Colonic mucosa (tissue), 4 donors: ENCODE measurements at regions not wholly inside any gene's neighbourhood (a gene's known extent, or its start where the extent isn't known, plus 50 kb on each side); places are given as distances from the start of the nearest gene placed in this dataset.

Experiments
- DNase-seq: peaks from one replicate; pipeline ENCODE4 v3.0.0-alpha.2; 2020
- H3K27ac ChIP-seq: fragments of 200-600 bp; one replicate; pipeline ENCODE4 v1.8.0; 2021
- H3K27me3 ChIP-seq: fragments of 200-600 bp; one replicate; pipeline ENCODE4 v1.8.0; 2021
- H3K36me3 ChIP-seq: fragments of 200-600 bp; one replicate; pipeline ENCODE4 v1.8.0; 2021
- H3K4me1 ChIP-seq: fragments of 200-600 bp; one replicate; pipeline ENCODE4 v1.8.0; 2021; ENCODE audit warnings: mild to moderate bottlenecking
- H3K4me3 ChIP-seq: fragments of 200-600 bp; one replicate; pipeline ENCODE4 v1.8.0; 2021
- H3K9ac ChIP-seq, 2 donors: one replicate each; pipeline ENCODE4 v1.7.0; 2013; ENCODE audit warnings: control low read depth in 2 of 2, low read depth in 2 of 2, low read length in 2 of 2
- H3K9me3 ChIP-seq: fragments of 200-600 bp; one replicate; pipeline ENCODE4 v1.8.0; 2021
- intact Hi-C: fragments of 100-400 bp; cut with DNase I; formaldehyde crosslinking; loops from one replicate; pipeline ENCODE4 v1.14.1; 2022
- TF ChIP-seq, protein P1 (sequence below): fragments of 200-600 bp; IDR thresholded peaks from one replicate; pipeline ENCODE4 v1.8.0; 2022; ENCODE audit warnings: antibody characterized with exemption, mild to moderate bottlenecking
- donor health status: healthy.
- donor health status: DM: no; HTN: no; CAD: no.
- donor health status: DM: no; HTN: no; CAD: no.

- TF ChIP-seq, protein P1, sequence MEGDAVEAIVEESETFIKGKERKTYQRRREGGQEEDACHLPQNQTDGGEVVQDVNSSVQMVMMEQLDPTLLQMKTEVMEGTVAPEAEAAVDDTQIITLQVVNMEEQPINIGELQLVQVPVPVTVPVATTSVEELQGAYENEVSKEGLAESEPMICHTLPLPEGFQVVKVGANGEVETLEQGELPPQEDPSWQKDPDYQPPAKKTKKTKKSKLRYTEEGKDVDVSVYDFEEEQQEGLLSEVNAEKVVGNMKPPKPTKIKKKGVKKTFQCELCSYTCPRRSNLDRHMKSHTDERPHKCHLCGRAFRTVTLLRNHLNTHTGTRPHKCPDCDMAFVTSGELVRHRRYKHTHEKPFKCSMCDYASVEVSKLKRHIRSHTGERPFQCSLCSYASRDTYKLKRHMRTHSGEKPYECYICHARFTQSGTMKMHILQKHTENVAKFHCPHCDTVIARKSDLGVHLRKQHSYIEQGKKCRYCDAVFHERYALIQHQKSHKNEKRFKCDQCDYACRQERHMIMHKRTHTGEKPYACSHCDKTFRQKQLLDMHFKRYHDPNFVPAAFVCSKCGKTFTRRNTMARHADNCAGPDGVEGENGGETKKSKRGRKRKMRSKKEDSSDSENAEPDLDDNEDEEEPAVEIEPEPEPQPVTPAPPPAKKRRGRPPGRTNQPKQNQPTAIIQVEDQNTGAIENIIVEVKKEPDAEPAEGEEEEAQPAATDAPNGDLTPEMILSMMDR = no peak
- H3K36me3 ChIP-seq = no peaks in the 10 kb centered on the region
- intact Hi-C loops = no loop called here
- no peak for DNase-seq
- no peak overlapping the region for H3K27ac ChIP-seq
- no peak overlapping the region for H3K4me3 ChIP-seq
- H3K4me1 ChIP-seq = no peaks in the 10 kb centered on the region
- no peak overlapping the region for H3K9ac ChIP-seq
- H3K9me3 ChIP-seq = no peaks in the 10 kb centered on the region
- no peaks in the 10 kb centered on the region for H3K27me3 ChIP-seq
Observed at GRCh38 chr3:103306104-103306503, 871.3 kb downstream of the ZPLD1 start.

DNA sequence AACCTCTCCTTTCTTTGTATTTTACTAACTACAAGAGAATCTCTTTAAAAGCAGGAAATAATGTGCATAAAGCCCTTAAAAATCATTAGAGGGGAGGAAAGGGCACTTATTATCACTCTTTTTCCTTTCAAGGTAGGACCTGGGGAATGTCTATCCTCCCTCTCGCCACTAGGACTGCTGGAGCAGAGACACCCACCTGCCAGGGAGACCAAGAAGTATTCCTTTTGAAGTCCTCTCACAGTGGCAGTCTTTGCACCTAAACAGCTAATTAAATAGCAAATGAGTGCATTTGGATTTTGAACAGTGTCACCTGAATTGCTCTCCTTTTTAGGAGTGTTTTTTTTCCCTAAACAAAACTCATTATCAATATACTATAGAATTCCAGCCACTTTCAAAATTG is 874.1 kb downstream of the ZPLD1 start:
- no peaks in the 10 kb centered on the region for H3K27me3 ChIP-seq
- intact Hi-C loops = no loop called here

DNA sequence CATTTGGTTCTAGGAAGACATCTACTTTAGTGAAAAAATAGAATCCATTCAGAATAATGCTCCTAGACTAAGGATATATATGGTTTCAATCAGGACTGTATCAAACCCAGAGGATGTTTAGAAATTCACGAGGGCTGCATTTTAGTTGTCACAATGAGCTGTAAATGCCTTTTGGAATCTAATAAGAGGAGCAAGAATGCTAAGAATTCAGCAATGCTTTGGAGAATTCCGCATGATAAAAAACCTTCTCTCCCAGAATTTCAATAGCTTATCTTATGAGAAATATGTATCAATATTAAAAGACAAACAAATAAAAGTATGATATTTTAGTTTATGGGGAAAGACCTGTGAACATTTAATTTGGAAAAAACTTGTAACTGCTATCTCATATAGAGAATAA is 885.1 kb downstream of the ZPLD1 start:
- Histone ChIP-seq H3K9ac (no peak overlapping the region), H3K27me3 (no peaks in the 10 kb centered on the region), H3K36me3 (no peaks in the 10 kb centered on the region), H3K4me1 (no peaks in the 10 kb centered on the region), H3K27ac (no peak overlapping the region), H3K4me3 (no peak overlapping the region), H3K9me3 (no peaks in the 10 kb centered on the region)
- intact Hi-C loops = no loop called here
- no peak for DNase-seq
- TF ChIP-seq, protein P1 = no peak

More for the DNA sequence above, 874.1 kb downstream of the ZPLD1 start:
- Histone ChIP-seq H3K9ac (no peak overlapping the region), H3K4me3 (no peak overlapping the region), H3K9me3 (no peaks in the 10 kb centered on the region), H3K4me1 (no peaks in the 10 kb centered on the region), H3K27ac (no peak overlapping the region), H3K36me3 (no peaks in the 10 kb centered on the region)
- no peak for DNase-seq
- TF ChIP-seq, protein P1 = no peak

- H3K36me3 ChIP-seq = no peaks in the 10 kb centered on the region
- intact Hi-C loops = no loop called here
- H3K4me1 ChIP-seq = no peaks in the 10 kb centered on the region
- H3K27me3 ChIP-seq = no peaks in the 10 kb centered on the region
- H3K9me3 ChIP-seq = no peaks in the 10 kb centered on the region
- TF ChIP-seq, protein P1 = no peak
- no peak overlapping the region for H3K9ac ChIP-seq
- H3K4me3 ChIP-seq = no peak overlapping the region
- no peak for DNase-seq
- no peak overlapping the region for H3K27ac ChIP-seq
Observed at GRCh38 chr3:103337179-103337845, 902.5 kb downstream of the ZPLD1 start.

- Histone ChIP-seq H3K27me3 (no peaks in the 10 kb centered on the region), H3K4me3 (no peak overlapping the region), H3K9me3 (no peaks in the 10 kb centered on the region), H3K36me3 (no peaks in the 10 kb centered on the region), H3K4me1 (no peaks in the 10 kb centered on the region), H3K9ac (no peak overlapping the region), H3K27ac (no peak overlapping the region)
- no peak for DNase-seq
- TF ChIP-seq, protein P1 = no peak
- intact Hi-C loops = no loop called here
Observed at GRCh38 chr3:103341078-103341606, 906.3 kb downstream of the ZPLD1 start.
